Panc1 (cell line): ENCODE measurements at regions not wholly inside any gene's neighbourhood (a gene's known extent, or its start where the extent isn't known, plus 50 kb on each side); places are given as distances from the start of the nearest gene placed in this dataset.

Experiments
- CTCF ChIP-seq: fragments of 450-650 bp; IDR thresholded peaks from 2 replicates; pipeline ENCODE4 v1.5.1; 2017; ENCODE audit warnings: mild to moderate bottlenecking
- POLR2AphosphoS5 ChIP-seq: IDR thresholded peaks from 2 replicates; pipeline ENCODE4 v1.6.1; 2012; ENCODE audit warnings: mild to moderate bottlenecking, low read depth, low read length, moderate library complexity
- REST ChIP-seq, 2 experiments: IDR thresholded peaks; 2 replicates each; pipeline ENCODE4 v1.6.1; 2011 to 2012; ENCODE audit warnings: low read depth in 2 of 2, control low read depth in 1 of 2, low read length in 1 of 2, mild to moderate bottlenecking in 1 of 2, moderate library complexity in 1 of 2; ENCODE audit not compliant: insufficient read depth in 1 of 2
- SIN3A ChIP-seq: IDR thresholded peaks from 2 replicates; pipeline ENCODE4 v1.6.1; 2012; ENCODE audit warnings: low read depth, mild to moderate bottlenecking, low read length, moderate library complexity, borderline replicate concordance; ENCODE audit not compliant: insufficient read depth
- TCF7L2 ChIP-seq: IDR thresholded peaks from 2 replicates; pipeline ENCODE4 v1.6.1; 2011; ENCODE audit warnings: mild to moderate bottlenecking, low read depth, low read length, inconsistent platforms

- TF ChIP-seq REST (IDR thresholded peaks at IDR 0.05; ENCODE audit: insufficient read depth in 1 of 2, low read depth in 2 of 2, low read length in 1 of 2): no peak
- no peak for TF ChIP-seq TCF7L2
- no peak for TF ChIP-seq CTCF
- no peak for TF ChIP-seq SIN3A
- no peak for TF ChIP-seq POLR2AphosphoS5
Measured at GRCh38 chr2:122478771-122479170, 723.3 kb downstream of the TSN start.
